ENCODE measurements at regions not wholly inside any gene's neighbourhood (a gene's known extent, or its start where the extent isn't known, plus 50 kb on each side); places are given as distances from the start of the nearest gene placed in this dataset.
"Not testable (repeated sequence)": the region's sequence is repeated elsewhere in the genome, so short reads cannot be mapped to it uniquely, and the experiment has no call there.

- DNase-seq (ENCODE audit: low read depth) = no peak
Observed at GRCh38 chr10:105729428-105729827, 1088.3 kb downstream of the SORCS3 start.

- not testable (repeated sequence) for DNase-seq (ENCODE audit: low read depth)
Observed at GRCh38 chr10:105727586-105727985, 1086.5 kb downstream of the SORCS3 start.

- DNase-seq (ENCODE audit: low read depth) = no peak
Observed at GRCh38 chr10:105727131-105727530, 1086.0 kb downstream of the SORCS3 start.

GRCh38 chr10:105726149-105726548, 1085.1 kb downstream of the SORCS3 start:
- no peak for DNase-seq (ENCODE audit: low read depth)

- no peak for DNase-seq (ENCODE audit: low read depth)
Observed at GRCh38 chr10:105725007-105725406, 1083.9 kb downstream of the SORCS3 start.

GRCh38 chr10:105718207-105718995, 1077.3 kb downstream of the SORCS3 start:
- no peak for DNase-seq (ENCODE audit: low read depth)

- DNase-seq (ENCODE audit: low read depth) = no peak
Observed at GRCh38 chr10:105714728-105715127, 1073.6 kb downstream of the SORCS3 start.

DNA sequence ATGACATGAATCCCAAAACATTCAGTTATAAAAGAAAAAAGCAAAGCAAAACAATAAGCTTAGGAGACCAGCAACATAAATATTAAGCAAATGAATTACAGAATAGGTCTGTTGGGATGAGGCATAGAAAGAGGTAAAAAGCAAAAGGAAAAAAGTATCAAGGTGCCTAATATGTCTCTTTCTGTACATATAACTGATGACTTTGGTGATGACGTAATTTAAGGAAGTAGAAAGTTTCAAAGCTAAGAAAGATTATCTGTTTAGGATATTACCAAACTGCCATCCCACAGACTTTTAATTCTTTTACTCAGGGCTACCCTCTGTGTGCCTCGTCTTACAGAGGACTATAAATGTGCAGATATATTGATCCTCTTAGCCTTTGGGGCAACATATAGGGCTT, 1066.5 kb downstream of the SORCS3 start:
- no peak for DNase-seq (ENCODE audit: low read depth)

- DNase-seq (ENCODE audit: low read depth) = no peak
Observed at GRCh38 chr10:105706281-105707026, 1065.4 kb downstream of the SORCS3 start.

DNA sequence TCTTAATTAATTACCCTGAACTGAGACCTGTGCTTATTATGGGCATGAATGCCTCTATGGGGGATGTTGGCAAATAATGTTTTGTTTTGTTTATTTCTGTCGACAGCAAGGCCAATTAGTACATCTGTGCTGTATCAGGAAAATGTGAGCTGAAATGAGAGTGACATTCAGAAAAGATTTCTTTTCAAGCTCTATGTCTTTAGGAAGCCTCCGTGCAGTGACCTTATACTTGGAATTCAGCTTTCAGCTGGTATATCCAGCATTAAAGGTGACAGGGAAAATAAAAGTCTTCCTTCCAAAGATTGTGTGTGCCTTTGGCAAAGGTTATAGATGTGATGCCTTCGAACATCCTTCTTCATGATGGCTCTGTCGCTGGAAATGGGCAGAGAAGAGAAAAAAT, 1061.1 kb downstream of the SORCS3 start:
- no peak for DNase-seq (ENCODE audit: low read depth)

GRCh38 chr10:105700218-105700617, 1059.1 kb downstream of the SORCS3 start:
- DNase-seq (ENCODE audit: low read depth) = no peak

- DNase-seq (ENCODE audit: low read depth) = no peak
Observed at GRCh38 chr10:105699504-105699903, 1058.4 kb downstream of the SORCS3 start.

DNA sequence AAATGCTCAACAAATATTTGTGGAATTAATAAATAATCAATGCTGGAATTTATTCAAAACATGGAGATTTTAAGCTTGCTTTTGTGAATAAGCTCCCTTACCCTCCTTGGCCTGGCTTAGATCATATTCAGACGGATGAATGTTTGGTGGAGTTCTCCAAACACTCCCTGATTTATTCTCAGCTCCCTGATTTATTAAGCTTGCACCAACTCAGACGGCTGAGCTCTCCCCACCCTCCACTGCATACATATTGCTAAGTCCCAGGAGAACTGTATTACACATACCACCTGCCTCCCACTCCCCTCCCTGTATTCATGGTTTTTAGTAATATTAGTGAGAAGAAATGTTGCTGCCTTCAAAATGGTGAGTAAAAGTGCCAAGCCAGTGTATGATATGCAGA, 1057.5 kb downstream of the SORCS3 start:
- DNase-seq (ENCODE audit: low read depth) = no peak

- DNase-seq (ENCODE audit: low read depth) = no peak
Observed at GRCh38 chr10:105697290-105697780, 1056.2 kb downstream of the SORCS3 start.

DNA sequence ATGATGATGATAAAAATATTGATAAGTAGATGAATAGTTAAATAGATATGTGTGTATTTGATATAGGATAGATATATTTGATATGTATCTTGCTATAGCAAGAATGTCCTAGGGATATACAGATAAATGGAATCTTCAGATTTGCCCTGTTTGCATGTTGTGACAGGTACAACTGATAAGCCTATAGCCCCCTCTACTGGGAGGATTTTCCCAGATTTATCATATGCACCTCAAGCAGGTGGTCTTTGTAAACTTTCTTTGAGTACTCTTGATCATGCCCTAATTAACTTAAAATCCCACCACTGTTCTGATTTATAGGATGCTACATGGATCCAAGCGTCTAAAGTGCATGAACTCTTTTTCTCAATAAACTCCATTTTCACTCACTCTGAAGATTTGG, 1050.7 kb downstream of the SORCS3 start:
- DNase-seq (ENCODE audit: low read depth) = no peak

DNA sequence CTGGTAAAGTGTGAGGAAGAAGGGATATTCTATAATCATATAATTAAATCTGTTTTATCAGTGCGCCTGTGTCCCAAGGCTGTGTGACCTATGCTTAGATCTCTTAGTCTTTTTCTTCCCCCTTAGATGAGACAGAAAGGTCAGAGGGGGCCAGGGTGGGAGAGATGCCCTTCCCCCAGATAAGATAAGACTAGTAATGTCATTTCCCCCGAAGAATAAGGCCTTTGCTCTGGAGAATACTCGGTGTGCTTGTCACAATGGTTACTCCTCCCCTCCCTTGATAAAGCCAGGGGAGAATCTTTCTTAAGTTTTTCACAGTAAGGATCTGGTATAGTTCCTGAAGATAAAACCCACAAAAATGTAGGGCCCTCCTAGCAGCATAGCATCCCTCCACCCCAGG, 1041.8 kb downstream of the SORCS3 start:
- no peak for DNase-seq (ENCODE audit: low read depth)

DNA sequence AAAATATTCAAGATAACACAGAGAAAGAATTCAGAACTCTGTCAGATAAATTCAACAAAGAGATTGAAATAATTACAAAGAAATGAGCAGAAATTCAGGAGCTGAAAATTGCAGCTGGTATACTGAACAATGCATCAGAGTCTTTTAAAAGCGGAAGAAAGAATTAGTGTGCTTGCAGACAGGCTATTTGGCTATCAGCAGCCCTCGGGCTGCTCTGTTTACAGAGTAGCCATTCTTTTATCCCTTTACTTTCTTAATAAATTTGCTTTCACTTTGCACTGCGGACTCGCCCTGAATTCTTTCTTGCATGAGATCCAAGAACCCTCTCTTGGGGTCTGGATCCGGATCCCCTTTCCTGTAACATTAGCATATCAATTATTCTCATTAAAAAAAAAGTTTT, 1040.0 kb downstream of the SORCS3 start:
- DNase-seq (ENCODE audit: low read depth) = no peak

DNA sequence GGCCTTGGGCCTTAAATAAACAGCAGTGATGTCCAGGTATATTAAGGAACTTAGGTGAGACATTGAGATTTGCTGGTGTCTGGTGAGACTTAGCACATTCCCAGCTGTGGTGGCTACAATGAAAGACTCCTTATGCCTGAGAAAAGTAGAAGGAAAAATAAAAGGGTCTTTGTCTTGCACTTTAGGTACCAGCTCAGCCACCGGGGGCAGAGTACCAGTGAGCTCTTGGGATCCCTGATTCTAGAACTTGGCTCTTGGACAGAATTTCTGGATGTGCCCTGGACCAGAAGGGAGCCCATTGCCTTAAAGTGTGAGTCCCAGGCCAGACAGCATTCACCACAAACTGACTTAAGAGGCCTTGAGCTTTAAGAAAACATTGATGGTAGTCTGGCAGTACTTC, 1038.7 kb downstream of the SORCS3 start:
- DNase-seq (ENCODE audit: low read depth) = no peak

- no peak for DNase-seq (ENCODE audit: low read depth)
Observed at GRCh38 chr10:105675333-105675732, 1034.2 kb downstream of the SORCS3 start.

DNA sequence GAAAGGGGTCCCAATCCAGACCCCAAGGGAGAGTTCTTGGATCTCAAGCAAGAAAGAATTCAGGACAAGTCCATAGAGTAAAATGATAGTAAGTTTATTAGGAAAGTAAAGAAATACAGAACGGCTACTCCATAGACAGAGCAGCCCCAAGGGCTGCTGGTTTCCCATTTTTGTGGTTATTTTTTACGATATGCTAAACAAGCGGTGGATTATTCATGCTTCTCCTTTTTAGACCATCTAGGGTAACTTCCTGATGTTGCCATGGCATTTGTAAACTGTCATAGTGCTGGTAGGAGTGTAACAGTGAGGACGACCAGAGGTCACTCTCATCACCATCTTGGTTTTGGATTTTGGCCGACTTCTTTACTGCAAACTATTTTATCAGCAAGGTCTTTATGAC, 1033.4 kb downstream of the SORCS3 start:
- no peak for DNase-seq (ENCODE audit: low read depth)

DNA sequence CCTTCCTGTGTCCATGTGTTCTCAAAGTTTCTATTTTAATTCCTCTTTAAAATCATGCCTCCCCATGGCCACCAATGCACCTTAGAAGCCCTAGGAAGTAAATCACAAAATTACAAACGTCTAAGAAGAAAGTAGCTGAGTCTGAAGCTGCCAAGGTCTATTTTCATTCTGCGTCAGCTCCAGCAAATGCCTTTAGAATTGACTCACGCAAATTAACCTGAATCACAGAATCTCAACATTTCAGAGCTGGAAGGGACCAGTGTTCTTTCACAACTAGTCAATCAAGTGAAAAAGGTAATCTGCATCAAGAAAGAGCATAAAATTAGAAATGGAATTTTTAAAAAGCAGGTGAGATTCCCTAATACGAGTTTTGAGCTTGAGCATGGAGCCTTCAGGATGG, 1017.6 kb downstream of the SORCS3 start:
- no peak for DNase-seq (ENCODE audit: low read depth)

DNA sequence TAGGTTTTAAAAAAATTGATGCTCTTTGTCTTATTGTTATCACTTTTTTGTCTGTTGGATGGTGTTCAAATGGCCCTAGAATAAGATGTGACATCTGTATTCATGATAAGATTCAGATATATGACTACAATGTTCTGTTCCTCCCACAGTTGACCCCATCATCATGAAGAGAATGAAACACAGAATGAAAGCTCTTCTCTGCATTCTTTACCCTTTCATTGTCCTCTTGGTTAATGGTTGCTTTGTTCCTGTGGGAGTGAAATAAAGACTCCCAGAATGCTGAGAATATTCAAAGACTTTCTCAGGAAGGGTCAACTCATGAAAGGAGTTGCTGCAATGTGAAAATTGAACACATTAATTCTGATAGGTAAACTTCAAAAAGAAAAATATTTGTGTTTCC, 1015.8 kb downstream of the SORCS3 start:
- DNase-seq (ENCODE audit: low read depth) = no peak

DNA sequence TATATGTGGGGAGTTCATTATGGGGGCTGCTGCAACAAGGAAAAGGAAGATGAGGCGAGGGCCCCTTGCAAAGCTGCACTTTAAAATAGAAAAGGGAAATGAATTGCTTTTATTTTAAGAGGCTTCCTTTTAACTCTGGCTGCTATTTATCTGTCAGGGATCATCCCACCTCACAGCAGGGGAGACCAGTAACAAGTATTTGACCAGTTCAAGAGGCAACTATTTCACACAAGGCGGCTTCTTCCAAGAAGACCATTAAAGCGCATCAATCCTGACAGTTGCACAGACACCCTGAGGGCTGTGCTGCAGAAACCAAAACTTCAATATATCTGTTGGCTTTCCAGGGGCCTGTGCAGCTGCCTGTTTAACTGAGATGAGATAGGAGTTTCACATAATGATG, 1009.2 kb downstream of the SORCS3 start:
- DNase-seq (ENCODE audit: low read depth) = no peak

All from fibroblast of the conjunctiva (primary cell).